Thyroid gland (tissue), 4 donors: ENCODE measurements at regions not wholly inside any gene's neighbourhood (a gene's known extent, or its start where the extent isn't known, plus 50 kb on each side); places are given as distances from the start of the nearest gene placed in this dataset.
A peak's percentile ranks its signal among the peaks of the same experiment; 100 is the strongest.

Experiments
- DNase-seq, 2 donors: peaks; one replicate each; pipeline ENCODE4 v3.0.0-alpha.2; 2019
- H3K27ac ChIP-seq, 3 donors: fragments of 200-600 bp; sonication (generic); 1 replicate in 2 of 3; 2 replicates in 1 of 3; pipeline ENCODE4 v1.5.1; 2016 to 2019; ENCODE audit warnings: mild to moderate bottlenecking in 1 of 3, moderate library complexity in 1 of 3
- H3K27me3 ChIP-seq: fragments of 200-600 bp; sonication (generic); one replicate; pipeline ENCODE4 v1.5.1; 2019
- H3K36me3 ChIP-seq, 2 donors: fragments of 200-600 bp; sonication (generic); one replicate each; pipeline ENCODE4 v1.5.1; 2016 to 2019
- H3K4me1 ChIP-seq, 2 donors: fragments of 200-600 bp; sonication (generic); one replicate each; pipeline ENCODE4 v1.5.1; 2017 to 2019
- H3K4me3 ChIP-seq, 3 donors: fragments of 200-600 bp; sonication (generic); replicated peaks in 1 of 3; 1 replicate in 2 of 3; 2 replicates in 1 of 3; pipeline ENCODE4 v1.5.1; 2016; ENCODE audit warnings: mild to moderate bottlenecking in 1 of 3
- H3K9me3 ChIP-seq: fragments of 200-600 bp; sonication (generic); one replicate; pipeline ENCODE4 v1.5.1; 2017
- CTCF ChIP-seq, 6 experiments: fragments of 200-600 bp in 3 of 6; fragments of 450-650 bp in 3 of 6; sonication (generic) in 3 of 6; IDR thresholded peaks; one replicate each; pipeline ENCODE4 v1.5.1; 2016 to 2019; ENCODE audit warnings: antibody characterized with exemption in 6 of 6, mild to moderate bottlenecking in 2 of 6, inconsistent platforms in 1 of 6, moderate library complexity in 1 of 6
- POLR2A ChIP-seq, 2 donors: fragments of 450-650 bp; IDR thresholded peaks; one replicate each; pipeline ENCODE4 v1.6.1; 2017; ENCODE audit warnings: antibody characterized with exemption in 2 of 2, mild to moderate bottlenecking in 2 of 2, moderate library complexity in 1 of 2
- WGBS, 2 donors: methylation state at CpG; one replicate each; pipeline ENCODE4 v1.1.5; 2017; 5-methylcytosine and 5-hydroxymethylcytosine counted together
- intact Hi-C: fragments of 100-400 bp; cut with DNase I; formaldehyde crosslinking; loops from one replicate; pipeline ENCODE4 v1.15.1; 2023

GRCh38 chr3:126263971-126264370 lies 83.6 kb upstream of the ALDH1L1 start:
- intact Hi-C loops = loop anchor here (10.0 kb wide), 1 partner anchor 211 kb away; the partner anchor contains the start of gene ZXDC
- WGBS, 2 donors = 91 to 100% methylated on average over 4 of the region's 4 CpGs
- no peak overlapping the region for H3K27ac ChIP-seq
- H3K36me3 ChIP-seq = no peaks in the 10 kb centered on the region
- no peaks in the 10 kb centered on the region for H3K9me3 ChIP-seq
- no peak for TF ChIP-seq CTCF (IDR thresholded peaks at IDR 0.05)
- no peak for TF ChIP-seq POLR2A (IDR thresholded peaks at IDR 0.05)
- DNase-seq = no peak
- H3K27me3 ChIP-seq = no peaks in the 10 kb centered on the region
- H3K4me1 ChIP-seq = peaks cover 19 to 23% of the 10 kb centered on the region in 2 donors
- H3K4me3 ChIP-seq = no peak overlapping the region

GRCh38 chr3:126263539-126263938 lies 83.2 kb upstream of the ALDH1L1 start:
- H3K36me3 ChIP-seq = no peaks in the 10 kb centered on the region
- no peak overlapping the region for H3K4me3 ChIP-seq
- WGBS, 2 donors = 95 to 96% methylated on average over 9 of the region's 9 CpGs
- no peak for DNase-seq
- H3K27ac ChIP-seq = no peak overlapping the region
- no peaks in the 10 kb centered on the region for H3K9me3 ChIP-seq
- intact Hi-C loops = loop anchor here (10.0 kb wide), 1 partner anchor 211 kb away; the partner anchor contains the start of gene ZXDC
- peaks cover 19 to 20% of the 10 kb centered on the region in 2 donors for H3K4me1 ChIP-seq
- no peaks in the 10 kb centered on the region for H3K27me3 ChIP-seq
- TF ChIP-seq POLR2A (IDR thresholded peaks at IDR 0.05) (no peak), CTCF (IDR thresholded peaks at IDR 0.05) (no peak)

GRCh38 chr3:126262227-126262626 lies 81.8 kb upstream of the ALDH1L1 start:
- intact Hi-C loops = loop anchor here (10.0 kb wide), 1 partner anchor 213 kb away; the partner anchor contains the start of gene ZXDC
- no peak overlapping the region for H3K27ac ChIP-seq
- peaks cover 7 to 11% of the 10 kb centered on the region in 2 donors for H3K4me1 ChIP-seq

GRCh38 chr3:126261037-126261436 lies 80.7 kb upstream of the ALDH1L1 start:
- DNase-seq = peak; percentile 22 to 31
- Histone ChIP-seq H3K27ac (no peak overlapping the region), H3K27me3 (no peaks in the 10 kb centered on the region), H3K36me3 (no peaks in the 10 kb centered on the region), H3K4me1 (no peaks in the 10 kb centered on the region), H3K9me3 (no peaks in the 10 kb centered on the region), H3K4me3 (no peak overlapping the region)
- TF ChIP-seq CTCF (IDR thresholded peaks at IDR 0.05) (no peak), POLR2A (IDR thresholded peaks at IDR 0.05) (no peak)
- intact Hi-C loops = loop anchor here (2.0 to 10.0 kb wide), 2 partner anchors 128 to 214 kb away; partner anchors contain the start of gene ZXDC
- 62 to 64% methylated on average over 6 of the region's 6 CpGs for WGBS, 2 donors

More at GRCh38 chr3:126262227-126262626, 81.8 kb upstream of the ALDH1L1 start:
- no peak for TF ChIP-seq POLR2A (IDR thresholded peaks at IDR 0.05)
- TF ChIP-seq CTCF (IDR thresholded peaks at IDR 0.05) = no peak
- DNase-seq = no peak
- WGBS, 2 donors = 92 to 97% methylated on average over 3 of the region's 3 CpGs
- Histone ChIP-seq H3K4me3 (no peak overlapping the region), H3K9me3 (no peaks in the 10 kb centered on the region), H3K36me3 (no peaks in the 10 kb centered on the region), H3K27me3 (no peaks in the 10 kb centered on the region)

GRCh38 chr3:126259411-126260391 lies 79.3 kb upstream of the ALDH1L1 start:
- intact Hi-C loops = loop anchor here (2.0 to 10.0 kb wide), 2 partner anchors 129 to 215 kb away; partner anchors contain the start of gene ZXDC
- peak; percentile 64 to 69 for DNase-seq

More at GRCh38 chr3:126259411-126260391, 79.3 kb upstream of the ALDH1L1 start:
- TF ChIP-seq POLR2A (IDR thresholded peaks at IDR 0.05) (no peak), CTCF (IDR thresholded peaks at IDR 0.05) (peak; percentile 45 to 86 (median 82))
- no peaks in the 10 kb centered on the region for H3K27me3 ChIP-seq
- no peaks in the 10 kb centered on the region for H3K4me1 ChIP-seq
- H3K9me3 ChIP-seq = no peaks in the 10 kb centered on the region
- 42 to 53% methylated on average over 20 to 23 of the region's 23 CpGs for WGBS, 2 donors
- H3K4me3 ChIP-seq = no peak overlapping the region
- H3K36me3 ChIP-seq = no peaks in the 10 kb centered on the region
- H3K27ac ChIP-seq = no peak overlapping the region
